ENCODE measurements at regions not wholly inside any gene's neighbourhood (a gene's known extent, or its start where the extent isn't known, plus 50 kb on each side); places are given as distances from the start of the nearest gene placed in this dataset.
A peak's percentile ranks its signal among the peaks of the same experiment; 100 is the strongest.
"Not testable (repeated sequence)": the region's sequence is repeated elsewhere in the genome, so short reads cannot be mapped to it uniquely, and the experiment has no call there.

- no peak for DNase-seq
Measured at GRCh38 chr1:30132602-30133286, 590.6 kb downstream of the MATN1 start.

GRCh38 chr1:30130566-30130965, 592.8 kb downstream of the MATN1 start:
- DNase-seq = not testable (repeated sequence)

- no peak for DNase-seq
Measured at GRCh38 chr1:30130099-30130498, 593.3 kb downstream of the MATN1 start.

GRCh38 chr1:30129421-30130055, 593.8 kb downstream of the MATN1 start:
- DNase-seq = no peak

DNA sequence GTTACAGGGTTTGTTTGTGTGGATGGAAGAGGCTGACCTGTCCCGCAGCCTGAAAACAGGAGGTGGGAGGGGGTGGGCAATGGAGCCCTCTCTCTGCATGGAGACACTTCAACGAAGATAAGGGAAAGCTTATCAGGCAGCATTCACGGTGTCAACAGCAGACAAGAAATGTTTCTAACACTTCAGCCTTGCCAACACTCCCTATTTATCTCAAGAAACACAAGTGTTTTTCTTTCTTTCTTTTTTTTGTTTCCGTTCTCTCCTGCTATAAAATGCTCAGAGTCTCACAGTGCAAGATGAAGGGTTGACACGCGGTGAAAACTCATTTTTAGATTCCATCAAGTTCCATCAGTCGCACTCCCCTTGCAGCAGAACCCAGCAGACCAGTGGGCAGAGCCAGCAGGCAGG, 594.4 kb downstream of the MATN1 start:
- no peak for DNase-seq

DNA sequence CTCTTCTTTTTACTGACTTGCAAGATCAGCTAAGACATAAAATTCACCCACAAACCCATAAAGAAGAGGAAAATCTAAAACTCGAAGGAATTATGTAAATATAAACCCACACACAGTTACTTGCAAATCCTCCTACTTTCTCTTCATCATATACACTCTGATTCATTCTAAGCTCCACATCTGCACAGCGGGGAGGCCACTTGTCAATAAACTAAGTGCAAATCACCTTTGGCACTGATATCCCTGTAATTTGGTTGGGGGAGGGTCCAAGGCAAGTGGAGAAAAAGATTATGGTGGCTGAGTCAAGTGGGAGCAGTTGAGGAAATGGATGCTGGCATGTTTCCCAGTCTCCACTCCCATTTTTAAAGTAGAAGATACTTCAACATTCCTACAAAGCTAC, 596.5 kb downstream of the MATN1 start:
- peak; percentile 56 for DNase-seq

DNA sequence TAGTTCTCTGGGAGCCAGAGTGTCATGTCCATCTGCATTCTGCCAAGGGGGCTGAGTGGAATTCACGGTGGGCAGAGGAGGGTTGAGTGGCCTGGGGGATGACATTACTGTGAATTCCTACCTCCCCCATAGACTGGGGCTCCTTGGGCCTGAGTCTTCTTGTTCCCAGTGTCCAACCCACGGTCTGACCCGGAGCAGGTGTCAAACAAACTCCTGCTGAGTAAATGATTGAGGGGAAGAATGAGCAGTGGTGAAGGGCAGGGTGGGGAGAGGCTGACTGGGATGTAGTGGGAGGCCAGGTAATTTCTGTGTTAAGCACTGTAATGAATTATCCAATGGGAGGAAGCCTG, 597.6 kb downstream of the MATN1 start:
- DNase-seq = no peak

GRCh38 chr1:30125021-30125820, 598.2 kb downstream of the MATN1 start:
- no peak for DNase-seq

DNA sequence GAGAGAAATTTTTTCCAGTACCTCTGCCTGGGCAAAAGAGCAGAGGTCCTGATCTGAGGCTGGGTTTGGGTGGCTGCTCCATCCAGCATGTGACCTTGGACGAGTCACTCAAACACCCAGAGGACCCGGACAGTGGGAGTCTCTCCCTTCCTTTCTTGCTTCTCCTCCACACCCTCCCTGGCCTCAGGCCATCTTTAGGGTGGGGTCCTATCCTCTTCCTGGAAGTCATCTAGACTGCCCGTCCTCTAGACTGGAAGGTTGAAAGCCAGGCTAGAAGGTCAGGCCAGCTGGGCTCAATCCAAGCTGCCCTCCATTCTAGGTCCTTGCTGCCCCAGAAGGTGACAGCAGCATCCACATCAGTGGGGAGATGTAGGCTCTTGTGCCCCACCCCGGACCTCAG, 599.5 kb downstream of the MATN1 start:
- no peak for DNase-seq

DNA sequence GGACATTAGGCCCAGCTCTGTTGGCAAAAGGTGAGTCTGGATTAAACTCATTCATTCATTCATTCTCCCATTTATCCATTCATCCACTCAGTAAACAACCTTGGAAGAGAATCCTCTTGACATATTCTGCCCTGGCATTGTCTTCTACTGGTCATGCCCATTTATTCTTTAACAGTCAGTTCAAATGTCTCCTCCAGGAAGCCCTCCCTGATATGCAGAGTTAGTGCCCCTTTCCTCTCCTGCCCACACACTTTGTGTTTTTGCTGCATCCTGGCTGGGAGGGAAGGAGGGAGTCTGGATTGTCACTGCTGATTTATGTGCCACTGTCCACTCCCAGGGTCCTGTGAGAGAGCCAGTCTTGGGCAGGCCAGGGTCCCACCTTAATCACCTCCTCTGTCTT, 600.3 kb downstream of the MATN1 start:
- DNase-seq = no peak

GRCh38 chr1:30120245-30121000, 603.0 kb downstream of the MATN1 start:
- no peak for DNase-seq

DNA sequence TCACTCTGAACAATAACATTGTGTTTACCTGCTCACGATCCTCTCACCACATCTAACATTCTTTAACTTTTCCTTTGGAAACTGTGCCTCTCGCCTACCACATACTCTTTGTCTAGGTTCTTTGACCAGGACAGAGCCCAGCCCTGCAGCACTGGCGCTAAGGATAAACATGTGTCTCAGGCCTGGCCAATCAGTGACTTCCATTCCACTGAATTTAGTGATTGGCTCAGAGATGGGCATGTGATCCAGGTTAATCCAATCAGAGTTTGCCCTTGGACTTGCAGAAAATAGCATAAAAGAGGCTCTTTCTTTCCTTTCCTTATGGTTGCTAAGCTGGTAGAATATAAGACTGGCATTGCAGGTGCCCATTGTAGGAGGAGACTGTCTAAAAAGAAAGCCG, 605.7 kb downstream of the MATN1 start:
- DNase-seq = no peak

DNA sequence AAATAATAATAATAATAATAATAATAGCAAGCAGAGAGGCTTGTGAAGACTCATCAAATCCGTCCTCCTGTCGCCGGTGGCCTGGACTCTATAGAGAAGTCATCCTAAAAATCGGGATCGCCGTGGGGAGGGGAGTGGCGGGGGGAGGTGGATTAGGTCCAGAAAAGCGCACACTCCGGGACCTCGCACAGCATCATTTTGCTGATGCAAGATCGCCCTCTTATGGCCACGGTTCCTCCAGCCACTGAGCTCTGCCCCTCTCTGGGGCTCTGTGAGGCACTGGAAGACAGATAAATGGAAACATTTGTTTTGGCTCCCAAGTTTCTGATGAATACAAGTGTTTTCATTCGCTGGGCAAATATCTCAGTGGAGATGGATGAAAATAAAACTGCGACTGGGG, 612.0 kb downstream of the MATN1 start:
- DNase-seq = peak; percentile 46

DNA sequence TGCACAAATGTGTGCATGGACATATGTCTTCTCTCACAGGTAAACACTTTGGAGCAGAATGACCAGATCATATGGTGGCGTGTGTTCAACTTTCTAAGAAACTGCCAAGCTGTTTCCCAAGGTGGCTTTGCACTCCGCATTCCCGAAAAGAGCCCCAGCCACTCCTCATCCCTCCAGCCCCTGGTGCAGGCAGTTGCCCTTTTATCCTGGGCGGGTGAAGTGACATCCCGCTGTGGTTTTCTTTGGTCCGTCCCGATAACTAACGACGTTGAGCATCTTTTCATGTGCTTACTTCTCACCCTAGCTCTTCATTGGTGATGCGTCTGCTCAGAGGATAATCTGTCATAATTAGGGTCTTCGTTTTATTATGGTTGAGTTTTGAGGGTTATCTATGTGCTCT, 612.5 kb downstream of the MATN1 start:
- DNase-seq = no peak

DNA sequence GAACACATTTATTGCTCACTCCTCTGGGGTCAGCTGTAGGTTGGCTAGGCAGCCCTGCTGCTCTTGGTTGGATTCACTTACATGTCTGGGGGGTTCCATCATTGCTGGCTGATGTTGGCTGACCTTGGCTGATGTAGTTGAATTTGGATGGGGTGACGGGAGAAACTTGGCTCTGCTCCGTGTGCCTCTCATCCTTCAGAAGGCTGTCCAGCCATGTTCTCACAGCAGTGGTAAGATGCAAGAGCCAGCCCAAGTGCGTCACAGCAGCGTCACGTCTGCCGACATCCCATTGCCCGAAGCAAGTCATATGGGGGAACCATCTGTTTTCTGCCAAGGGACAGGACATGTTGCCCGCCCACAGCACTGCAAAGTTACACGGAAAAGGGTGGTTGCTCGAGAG, 613.5 kb downstream of the MATN1 start:
- DNase-seq = no peak

DNA sequence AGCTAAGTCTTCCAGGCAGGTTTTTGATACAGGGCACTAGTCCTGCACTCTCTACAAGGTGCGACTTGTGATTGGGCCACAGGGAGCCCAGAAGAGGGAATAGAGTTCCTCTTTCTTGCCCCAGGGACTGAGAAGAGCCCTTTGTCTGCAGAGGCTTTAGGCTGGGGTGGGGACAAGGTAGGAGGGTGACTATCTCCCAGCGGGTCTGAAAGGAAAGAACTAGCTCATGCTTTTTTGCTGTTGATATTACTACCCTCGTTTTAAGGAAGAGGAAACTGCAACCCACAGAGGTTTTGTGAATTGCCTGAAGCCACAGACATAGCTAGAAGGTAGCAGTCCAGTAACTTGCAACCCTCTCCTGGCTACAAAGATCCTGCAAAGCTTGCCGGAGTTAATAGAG, 615.2 kb downstream of the MATN1 start:
- no peak for DNase-seq

GRCh38 chr1:30106125-30106524, 617.3 kb downstream of the MATN1 start:
- DNase-seq = no peak

DNA sequence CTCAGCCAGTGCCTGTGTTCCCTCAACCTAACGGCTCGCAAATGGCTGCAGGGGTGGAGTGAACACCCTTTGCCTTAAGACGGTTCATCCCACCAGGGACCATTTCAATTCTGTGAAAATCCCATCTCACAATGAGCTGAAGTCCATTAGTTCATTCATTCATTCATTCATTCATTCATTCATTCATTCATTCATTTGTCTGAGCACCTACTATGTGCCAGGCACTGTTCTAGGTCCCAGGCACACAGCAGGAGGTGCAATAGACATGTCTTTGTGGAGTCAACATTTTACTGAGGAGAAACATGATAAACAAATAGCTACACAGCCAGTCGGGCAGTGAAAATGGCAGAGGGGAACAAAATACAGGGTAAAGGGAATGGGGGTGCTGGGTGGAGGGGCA, 618.8 kb downstream of the MATN1 start:
- DNase-seq = no peak

DNA sequence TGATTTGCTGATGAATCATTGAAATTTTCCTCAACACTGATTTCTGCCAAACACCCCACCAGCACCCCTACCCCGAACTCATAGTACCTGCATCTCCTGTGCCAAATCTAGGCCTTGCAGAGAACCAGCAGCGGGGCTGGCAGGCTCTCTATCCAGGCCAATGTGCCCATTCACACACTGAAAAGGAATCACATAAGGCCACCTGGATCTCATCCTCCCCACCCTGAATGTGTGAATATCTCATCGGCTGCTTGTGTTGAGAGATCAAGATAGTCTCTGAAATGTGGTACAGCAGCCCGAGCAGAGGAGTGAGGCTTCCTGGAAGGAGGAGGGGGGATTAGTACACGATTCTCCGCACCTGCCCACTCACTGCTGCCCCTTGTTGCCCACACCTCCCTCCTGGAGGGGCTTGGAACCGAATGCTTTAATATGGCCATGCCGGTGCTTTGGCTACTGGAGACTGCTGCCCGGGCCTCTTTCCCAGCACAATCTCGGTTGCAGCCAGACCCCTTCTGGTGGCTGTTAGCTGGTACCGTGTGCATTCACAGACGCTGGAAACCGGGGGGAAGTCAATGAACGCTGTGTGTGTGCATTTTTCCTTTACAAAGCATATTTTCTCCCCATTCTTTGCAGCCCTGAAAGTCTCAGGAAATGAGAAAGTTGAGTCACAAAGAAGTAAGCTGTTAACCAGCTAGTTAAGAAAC, 619.5 kb downstream of the MATN1 start:
- DNase-seq = no peak

- no peak for DNase-seq
Measured at GRCh38 chr1:30102605-30103004, 620.8 kb downstream of the MATN1 start.

GRCh38 chr1:30101487-30102227, 621.7 kb downstream of the MATN1 start:
- no peak for DNase-seq

DNA sequence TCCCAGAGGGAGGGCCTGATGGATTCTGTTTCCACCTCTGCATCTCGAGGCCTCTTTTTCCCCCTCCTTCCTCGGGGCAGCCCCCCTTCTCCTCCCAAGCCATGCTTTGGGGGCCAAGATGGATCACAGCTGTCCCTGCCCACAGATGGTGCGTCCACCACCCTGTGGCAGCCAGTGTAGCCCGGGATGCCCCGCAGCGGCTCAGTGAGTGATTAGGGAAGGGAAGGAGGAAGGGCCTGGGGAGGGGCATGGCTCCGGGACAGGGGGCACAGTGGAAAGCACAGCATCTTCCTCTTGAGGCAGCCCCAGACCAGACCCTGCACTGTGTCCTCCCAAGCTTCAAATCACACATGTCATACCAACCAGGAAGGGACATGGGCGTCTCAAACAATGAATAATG, 622.4 kb downstream of the MATN1 start:
- no peak for DNase-seq
